Stimulated activated naive CD8-positive, alpha-beta T cell treated with anti-CD3 and anti-CD28 coated beads, Interleukin-15, Interleukin-2, amounts not matched to agents 100 U/mL and 50 U/mL, for 24 hours (primary cell): ENCODE measurements at regions not wholly inside any gene's neighbourhood (a gene's known extent, or its start where the extent isn't known, plus 50 kb on each side); places are given as distances from the start of the nearest gene placed in this dataset.
"Not testable (repeated sequence)": the region's sequence is repeated elsewhere in the genome, so short reads cannot be mapped to it uniquely, and the experiment has no call there.

Source experiments
- ATAC-seq: fragments of 150-1000 bp; cut with Tn5 transposase; one replicate; pipeline ENCODE4 v1.10.0; 2021
- DNase-seq: peaks from one replicate; pipeline ENCODE4 v3.0.0; 2021

DNA sequence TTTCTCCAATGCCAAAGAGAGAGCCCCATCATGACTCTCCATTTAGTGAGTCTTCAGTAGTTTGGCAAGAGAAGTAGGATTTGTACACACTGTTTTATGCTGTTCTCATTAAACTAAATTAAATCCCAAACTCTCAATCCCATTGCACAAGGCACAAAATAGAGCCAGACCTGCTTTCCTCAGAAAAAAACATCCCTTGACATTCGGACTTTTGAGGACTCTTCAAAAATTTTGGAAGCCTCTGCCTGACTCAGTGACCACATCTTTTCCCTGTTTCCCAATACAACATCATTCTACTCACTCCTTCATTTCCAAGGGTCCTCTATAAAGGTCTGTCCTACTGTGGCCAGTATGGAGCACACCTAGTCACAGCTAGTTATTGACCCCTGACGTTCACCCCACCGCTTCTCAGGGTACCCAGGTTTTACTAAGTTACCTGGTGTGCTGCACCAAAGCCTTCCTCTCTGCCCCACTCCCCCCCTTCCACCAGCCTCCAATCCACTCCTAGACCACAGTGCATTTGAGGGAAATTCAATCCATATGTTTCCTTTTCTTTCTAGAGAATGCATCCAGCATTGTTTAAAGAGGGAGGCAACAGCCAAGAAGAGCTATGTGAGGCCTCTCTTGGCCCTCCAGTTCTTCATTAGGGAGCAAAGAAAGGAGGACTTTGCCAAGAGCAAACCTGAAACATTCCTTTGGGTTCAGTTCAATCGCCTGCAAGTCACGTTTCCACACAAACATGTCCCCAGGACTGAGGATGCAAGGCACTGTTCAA lies 428.7 kb downstream of the PLPP3 start:
- no peak for ATAC-seq
- no peak for DNase-seq

DNA sequence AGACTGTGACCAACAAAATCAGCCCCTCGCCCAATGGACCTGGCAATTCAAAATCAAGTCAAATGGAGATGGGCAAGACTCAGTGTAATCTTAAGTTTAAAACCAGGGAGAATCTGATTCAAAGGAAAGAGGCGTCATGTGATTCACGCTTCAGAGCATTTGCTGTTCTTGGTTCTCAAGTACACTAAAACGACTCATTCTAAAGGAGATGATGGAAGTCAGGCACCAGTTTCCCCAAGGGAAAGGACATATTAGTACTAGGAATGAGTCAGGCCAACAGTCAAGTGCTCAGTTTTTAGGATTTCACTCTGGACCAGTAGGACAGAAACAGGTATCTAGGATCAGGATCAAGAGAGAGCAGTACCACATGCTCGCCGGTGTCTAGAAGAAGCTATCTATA lies 429.6 kb downstream of the PLPP3 start:
- ATAC-seq = no peak
- DNase-seq = no peak

DNA sequence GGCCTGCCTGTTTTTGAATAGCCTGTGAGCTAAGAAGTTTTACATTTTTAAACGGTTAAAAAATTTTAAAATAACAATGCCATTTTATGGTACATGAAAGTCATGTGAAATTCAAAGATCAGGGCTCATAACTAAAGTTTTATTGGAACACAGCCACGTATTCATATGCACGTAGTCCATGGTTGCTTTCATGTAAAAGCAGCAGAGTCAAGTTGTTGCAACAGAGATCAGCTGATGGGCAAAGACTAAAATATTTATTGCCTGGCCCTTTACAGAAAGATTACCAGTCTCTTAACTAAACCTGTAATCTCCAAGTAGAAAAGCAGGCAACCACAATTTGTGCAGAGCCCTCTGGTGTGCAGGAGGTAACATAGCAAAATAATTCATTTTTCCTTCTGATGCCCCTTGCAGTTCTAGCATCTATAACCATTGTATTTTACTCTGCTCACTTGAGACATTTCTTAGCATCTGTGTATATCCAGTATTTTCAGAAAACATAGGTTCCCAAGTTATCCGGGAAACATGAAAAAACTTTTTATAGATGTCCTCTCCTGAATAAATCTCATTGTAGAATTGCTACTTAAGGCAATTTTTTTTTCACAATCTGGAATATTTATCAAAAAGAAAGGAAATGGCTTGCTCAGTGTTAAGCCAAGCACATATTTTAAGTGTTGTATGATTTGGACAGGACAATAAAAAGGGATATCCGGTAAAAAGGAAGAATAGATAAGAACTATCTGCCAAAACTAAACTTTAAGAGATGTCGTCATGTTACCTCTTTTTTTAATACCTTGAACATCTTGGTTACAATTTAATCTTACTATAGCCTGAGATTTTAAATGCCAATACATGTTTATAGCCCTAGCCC lies 430.8 kb downstream of the PLPP3 start:
- DNase-seq (no peak), ATAC-seq (no peak)

DNA sequence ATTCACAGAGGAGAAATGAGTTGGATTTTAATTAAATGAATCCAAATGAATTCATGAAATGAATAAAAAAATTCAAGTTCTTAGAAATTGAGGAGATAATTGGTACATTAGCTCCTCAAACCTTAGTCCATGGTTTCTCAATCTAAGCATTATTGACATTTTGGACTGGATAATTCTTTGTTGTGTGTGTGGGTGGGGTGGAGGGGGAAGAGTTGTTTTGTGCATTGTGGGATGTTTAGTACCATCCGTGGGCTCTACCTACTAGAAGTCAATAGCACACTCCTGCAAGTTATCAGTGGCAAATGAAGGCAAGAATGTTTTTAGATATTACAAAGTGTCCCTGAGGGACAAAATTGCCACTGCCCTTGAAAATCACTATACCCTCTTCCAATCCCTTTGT lies 431.9 kb downstream of the PLPP3 start:
- DNase-seq = no peak
- ATAC-seq = no peak

DNA sequence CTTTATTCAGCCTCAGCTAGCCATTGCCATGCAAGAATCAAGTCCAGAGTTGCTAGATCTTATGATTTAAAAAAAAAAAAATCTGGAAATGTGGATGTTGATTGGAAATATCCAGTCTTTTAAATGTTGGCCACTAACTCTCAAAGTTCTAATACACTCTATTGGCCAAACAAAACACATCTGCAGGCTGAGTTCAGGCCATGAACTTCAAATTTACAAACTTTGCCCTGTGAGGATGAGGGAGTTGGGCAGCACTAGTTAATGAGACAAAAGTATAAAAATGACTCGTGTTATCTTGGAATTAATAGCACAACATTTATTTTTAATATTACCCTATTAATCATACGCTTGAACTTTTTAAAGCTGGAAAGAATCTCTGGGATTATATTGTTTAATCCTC lies 432.3 kb downstream of the PLPP3 start:
- DNase-seq (no peak), ATAC-seq (no peak)

DNA sequence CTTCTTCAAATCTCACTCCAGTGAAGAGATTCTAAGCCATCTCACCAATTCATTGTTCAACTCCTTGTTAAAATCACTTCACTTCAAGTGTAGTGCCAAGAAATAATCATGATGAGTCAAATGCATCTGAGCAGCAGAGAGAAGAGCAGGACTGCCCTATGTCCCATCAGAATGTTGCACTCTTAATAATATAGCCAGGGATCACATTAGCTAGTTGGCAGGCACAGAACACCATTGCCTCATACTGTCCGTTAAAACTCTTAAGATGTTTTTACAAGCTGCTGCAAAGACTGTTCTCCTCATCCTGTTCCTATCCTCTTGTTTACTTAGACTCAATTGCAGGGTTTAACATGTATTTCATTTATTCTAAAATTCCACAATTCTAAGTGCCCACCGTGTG lies 432.9 kb downstream of the PLPP3 start:
- no peak for ATAC-seq
- no peak for DNase-seq

DNA sequence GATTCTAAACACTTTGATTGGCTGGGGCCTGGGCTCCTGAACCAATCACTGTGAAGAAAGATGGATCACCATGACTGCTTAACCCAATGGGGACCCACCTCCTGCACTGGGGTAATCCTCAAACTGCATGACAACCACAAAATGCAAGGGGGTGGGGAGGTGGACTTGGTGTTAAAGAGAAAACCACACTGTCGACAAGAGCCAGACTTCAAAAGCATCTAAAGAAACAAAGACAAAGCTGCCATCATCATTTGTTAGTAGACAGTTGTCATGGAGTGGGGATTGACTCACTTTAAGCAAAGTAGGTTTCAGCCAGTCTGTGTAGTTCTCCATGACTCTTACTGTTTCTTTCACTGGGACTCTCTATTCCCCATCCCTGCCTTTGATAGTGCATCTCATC lies 433.8 kb downstream of the PLPP3 start:
- no peak for ATAC-seq

DNA sequence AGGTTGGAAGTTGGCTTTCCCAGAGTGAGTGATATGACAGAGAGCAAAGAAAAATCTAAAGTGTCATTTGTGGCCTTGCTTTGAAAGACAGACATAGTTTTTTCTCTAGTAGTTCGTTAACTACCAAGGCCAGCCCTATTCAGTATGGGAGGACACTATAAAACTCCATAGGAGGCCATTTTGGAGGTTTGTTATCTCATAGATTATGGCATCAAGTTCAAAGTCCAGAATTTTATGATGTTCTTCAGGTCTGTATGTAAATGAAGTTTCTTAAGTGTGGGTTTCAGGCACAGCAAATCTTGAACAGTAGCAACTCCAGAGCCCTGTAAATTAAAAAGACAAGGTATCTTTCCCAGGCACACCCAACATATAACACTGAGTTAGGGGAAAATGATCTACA lies 437.1 kb downstream of the PLPP3 start:
- ATAC-seq (no peak), DNase-seq (no peak)

More for the DNA sequence above, 433.8 kb downstream of the PLPP3 start:
- no peak for DNase-seq

DNA sequence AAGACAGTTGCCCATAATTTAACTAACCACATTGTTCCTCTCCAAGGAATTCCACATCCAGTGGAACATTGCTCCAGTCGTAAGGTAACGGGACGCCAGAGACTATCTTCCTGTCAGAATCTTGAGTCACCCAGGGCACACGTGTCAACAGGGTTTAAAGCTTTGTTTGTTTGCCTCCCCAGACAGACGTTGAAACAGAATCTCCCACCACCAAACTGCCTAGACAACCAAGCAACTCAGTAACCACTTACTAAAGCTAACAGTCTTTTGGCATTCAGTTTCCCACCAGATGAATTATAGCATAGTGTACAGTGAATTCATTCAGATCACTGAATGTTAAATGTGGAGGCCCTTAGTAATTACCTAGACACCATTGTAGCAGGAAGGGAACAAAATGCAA lies 439.5 kb downstream of the PLPP3 start:
- DNase-seq (no peak), ATAC-seq (no peak)

DNA sequence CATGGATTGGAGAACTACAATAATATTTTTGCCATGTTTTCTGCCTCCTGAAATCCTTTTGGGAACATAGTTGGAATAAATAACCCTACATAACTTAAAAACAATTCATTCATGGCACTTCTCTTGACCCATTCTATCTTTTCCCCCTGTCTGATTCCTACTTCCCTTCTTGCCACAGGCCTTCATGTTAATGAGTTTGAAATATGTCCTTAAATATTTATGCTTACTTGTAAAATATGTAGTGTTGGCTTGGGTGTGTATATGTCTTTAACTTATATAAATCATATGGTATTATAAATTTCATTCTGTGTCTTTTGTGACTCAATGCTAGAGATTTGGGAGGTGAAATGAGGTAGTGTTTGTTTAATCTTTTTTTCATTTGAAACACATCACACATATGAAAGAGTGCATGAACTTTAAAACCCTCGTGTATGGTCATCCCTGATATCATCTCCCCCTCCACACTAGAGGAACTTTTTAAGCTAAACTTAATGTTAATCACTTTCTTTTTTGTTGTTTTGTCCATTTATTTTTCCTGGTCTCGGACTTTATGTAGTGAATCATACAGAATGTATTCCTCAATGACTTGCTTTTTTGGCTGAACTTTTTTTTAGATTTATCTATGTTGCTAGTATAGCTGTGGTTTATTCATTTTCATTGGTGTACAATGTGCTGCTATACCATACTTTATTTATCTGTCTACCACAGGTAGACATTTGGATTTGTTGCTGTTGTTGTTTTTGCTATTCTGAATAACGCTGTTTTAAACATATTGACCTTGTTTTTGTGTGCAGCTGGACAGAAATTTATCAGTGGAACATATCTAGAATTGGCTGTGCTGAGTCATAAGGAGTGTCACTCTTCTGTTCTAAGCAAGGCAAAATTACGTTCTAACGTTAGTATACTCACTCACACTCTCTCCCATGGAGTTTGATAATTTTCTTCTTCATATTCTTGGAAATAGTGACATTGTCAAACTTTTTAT lies 441.6 kb downstream of the PLPP3 start:
- no peak for ATAC-seq
- no peak for DNase-seq

DNA sequence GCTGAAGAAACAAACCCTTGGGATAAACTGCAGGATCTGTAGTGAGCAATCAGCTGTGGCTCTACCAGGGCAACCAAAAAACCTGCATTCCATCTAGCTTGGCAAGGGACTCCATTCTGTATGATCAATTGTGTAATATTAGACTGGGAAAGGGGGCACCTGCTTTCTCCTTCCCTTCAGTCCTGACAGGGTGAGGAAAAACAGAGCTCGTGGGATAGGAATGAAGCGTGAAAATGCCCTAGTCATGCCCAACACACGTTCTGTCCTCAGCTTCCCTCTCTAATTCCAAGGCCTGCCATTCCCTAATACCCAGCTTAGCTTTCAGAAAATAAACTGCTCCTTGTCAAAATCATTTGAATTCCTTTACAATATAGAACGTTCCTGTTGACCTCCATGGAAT lies 442.3 kb downstream of the PLPP3 start:
- DNase-seq (no peak), ATAC-seq (no peak)

DNA sequence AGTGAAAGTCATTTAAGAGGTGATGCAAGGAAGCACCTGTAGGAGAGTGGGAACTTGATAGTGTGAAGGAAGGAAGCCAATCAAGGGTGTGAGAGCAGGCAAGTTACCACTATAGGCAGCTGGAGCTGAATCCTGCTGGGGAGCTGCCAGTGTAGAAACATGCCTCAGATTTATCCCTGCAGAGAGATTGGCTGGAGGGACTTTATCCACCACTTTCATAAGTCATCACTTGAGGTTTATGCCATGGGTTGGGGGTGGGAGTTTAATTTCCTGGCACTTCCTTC lies 443.6 kb downstream of the PLPP3 start:
- DNase-seq (no peak), ATAC-seq (no peak)

DNA sequence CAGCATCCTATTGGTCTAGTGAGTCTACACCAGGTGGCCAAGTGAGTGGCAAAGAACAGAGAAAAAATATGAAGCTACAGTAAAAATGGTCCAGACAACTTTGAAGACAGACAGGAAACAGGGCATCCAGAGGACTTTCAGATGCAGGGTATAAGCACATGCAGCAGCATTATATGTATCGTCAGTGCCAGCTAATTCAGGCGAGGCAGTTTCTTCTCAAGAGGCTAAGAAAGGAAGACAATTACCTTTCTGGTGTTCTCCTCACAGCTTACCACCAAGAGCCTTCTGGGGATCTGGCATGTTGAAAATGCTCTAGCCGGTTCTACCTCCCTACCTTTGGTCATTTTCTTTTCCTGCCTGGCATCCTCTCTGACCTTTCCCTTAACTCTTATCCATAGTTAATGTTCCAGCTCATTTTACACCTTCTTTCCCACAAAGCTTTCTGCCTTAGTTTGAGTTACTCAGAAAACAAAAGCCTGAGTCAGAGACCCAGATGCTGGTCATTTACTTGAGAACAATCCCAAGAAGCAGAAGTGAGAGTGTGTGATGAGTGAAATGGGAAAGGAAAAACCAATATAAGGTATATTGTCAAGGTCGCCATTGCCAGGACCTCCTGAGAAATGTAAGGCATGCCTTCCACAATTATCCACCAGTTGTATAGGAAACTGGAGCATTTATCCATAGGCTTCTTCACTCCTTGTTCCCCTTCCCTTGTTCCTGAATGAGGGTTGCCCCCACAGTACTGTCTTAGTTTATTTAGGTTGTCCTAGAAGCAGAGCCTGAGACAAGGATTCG lies 444.1 kb downstream of the PLPP3 start:
- ATAC-seq = no peak

DNA sequence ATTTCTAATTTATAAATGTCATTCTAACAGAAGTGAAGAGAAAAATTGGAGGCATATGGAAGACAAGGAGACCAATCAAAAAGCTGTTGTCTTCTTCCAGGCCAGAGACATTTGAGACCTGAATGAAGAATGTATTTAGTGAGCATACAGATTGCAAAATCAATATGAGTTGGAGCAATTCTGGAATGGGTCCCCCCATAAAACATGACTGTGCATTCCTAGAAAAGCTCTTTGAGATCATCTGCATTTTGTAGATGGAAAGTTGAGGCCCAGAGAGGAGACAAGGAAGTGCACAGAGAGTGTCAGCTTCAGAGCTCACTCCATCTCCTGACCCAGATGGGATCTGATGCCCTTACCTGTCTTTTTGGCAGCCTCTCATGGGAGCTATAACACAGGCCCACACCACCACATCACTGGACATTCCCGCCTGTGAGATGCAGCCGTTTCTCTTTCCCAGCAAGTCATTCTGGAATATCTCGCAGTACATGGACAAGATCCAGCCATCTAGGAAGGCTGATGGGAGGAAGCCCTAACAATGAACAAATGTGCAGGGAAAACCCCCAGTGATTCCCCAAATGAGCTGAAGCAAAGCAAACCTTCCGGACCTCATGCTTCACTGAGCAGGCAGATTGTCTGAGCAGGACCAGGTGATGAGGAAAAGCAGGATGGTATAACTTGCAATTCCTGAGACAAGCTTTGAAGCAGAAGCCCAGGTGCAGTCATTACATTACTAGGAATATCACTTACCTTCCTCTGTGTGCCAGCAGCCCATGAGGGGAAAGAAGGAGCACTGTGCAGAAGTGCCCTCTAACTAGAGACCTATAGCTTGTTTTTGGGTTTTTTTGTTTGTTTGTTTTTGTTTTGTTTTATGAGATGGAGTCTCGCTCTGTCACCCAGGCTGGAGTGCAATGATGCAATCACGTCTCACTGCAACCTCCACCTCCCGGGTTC lies 445.6 kb downstream of the PLPP3 start:
- ATAC-seq = no peak
- no peak for DNase-seq

More for the DNA sequence above, 444.1 kb downstream of the PLPP3 start:
- no peak for DNase-seq

DNA sequence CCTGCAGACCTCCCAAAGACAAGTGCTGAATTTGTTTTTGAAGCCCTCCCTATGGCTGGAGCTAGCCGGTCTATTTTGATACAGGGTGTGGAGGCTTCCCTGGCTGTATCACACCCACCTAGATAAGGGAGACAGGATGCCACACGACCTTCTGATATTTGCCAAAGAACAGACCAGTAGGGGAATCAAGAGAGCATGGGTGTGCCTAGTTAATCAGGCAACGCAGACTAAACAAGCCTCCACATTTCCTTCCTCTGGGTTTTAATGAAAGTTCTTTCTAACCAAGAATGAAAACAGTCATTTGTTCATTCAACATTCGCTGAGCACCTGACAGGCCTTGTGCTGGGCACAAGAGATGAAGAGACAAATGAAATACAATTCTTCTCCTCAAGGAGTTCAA lies 446.8 kb downstream of the PLPP3 start:
- DNase-seq (no peak), ATAC-seq (no peak)

DNA sequence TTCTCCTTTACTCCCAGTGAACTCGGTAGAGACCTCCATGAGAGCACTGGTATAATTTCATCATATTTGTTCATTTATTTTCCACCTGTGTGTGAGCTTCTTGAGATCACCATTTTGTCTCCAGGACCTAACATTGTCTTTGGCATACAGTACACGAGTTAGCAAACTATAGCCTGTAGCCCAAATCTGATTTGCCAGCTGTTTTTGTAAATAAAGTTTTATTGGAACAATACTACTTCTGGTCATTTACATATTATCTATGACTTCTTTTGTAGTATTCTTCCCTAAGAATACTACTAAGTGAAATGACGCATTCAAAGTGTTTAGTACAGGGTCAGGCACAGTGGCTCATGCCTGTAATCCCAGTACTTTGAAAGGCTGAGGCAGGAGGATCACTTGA lies 449.5 kb downstream of the PLPP3 start:
- ATAC-seq = no peak
- DNase-seq = no peak

DNA sequence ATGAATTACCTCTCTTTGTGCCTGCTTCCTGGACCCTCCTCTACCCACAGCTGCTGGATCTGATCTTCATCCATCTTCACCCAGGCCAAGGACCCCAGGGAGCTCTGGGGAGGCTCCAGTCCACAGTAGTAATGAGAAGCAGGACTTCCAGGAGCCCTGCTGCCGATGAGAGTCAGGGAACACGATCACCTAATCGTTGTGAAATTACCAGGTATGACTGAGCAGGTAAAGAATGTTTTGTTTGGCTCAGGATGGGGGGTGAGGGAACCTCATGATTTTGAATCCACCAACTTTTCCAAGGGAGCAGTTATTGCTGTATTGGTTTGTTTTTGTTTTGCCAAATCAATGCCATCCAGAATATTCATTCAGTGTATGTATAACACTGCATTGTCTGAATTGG lies 454.0 kb downstream of the PLPP3 start:
- ATAC-seq (no peak), DNase-seq (no peak)

DNA sequence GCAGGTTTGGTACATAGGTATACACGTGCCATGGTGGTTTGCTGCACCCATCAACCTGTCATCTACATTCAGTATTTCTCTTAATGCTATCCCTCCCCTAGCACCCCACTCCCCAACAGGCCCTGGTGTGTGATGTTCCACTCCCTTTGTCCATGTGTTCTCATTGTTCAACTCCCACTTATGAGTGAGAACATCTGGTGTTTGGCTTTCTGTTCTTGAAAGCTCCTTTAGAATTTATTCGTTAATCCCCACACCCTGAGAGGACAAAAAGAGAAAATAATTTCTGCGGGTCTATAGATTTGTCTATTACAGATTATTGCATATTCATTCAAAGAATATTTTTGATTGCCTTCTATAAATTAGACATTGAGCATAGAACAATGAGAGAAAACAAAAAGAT lies 455.5 kb downstream of the PLPP3 start:
- ATAC-seq = no peak
- DNase-seq = no peak

DNA sequence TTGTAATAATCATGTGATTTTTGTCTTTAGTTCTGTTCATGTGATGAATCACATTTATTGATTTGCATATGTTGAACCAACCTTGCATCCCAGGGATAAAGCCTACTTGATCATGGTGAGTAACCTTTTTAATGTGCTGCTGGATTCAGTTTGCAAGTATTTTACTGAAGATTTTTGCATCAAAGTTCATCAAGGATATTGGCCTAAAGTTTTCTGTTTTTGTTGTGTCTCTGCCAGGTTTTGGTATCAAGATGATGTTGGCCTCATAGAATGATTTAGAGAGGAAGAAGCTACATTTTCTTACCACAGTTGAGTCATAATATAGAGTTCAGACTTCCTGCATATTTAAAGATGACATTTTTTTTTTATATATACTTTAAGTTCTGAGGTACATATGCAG lies 455.9 kb downstream of the PLPP3 start:
- ATAC-seq (no peak), DNase-seq (no peak)

DNA sequence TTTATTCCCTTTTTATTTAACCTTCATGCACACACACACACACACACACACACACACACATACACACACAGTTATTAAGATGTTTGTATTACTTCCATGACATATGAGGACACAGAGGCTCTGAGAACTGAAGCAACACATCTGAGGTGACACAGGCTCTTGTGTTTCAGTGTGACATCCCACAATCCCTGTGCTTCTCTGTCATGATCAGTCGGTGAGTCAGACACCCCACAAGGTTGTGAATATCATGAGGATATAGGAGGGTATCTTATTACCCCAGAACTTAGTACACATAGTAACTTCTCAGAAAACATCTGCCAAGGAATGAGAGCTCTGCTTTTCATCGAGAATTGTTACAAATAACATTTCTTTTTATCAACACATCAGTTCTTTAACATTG lies 459.3 kb downstream of the PLPP3 start:
- ATAC-seq = no peak
- no peak for DNase-seq

DNA sequence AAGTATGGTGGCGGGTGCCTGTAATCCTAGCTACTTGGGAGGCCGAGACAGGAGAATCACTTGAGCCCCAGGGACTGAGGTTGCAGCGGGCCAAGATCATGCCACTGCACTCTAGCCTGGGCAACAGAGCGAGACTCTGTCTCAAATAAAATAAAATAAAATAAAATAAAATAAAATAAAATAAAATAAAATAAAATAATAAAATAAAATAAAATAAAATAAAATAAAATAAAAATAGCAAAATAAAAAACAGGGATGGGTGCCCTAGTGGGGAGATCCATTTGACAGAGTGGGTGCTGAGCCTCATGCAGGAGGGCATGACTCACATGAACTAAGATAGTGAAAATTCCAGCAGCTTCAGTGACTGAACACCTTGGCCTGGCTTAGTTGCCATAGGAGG lies 460.7 kb downstream of the PLPP3 start:
- ATAC-seq, DNase-seq: not testable (repeated sequence)
